SK-N-SH (cell line): ENCODE measurements at regions not wholly inside any gene's neighbourhood (a gene's known extent, or its start where the extent isn't known, plus 50 kb on each side); places are given as distances from the start of the nearest gene placed in this dataset.

Experiments
- CTCF ChIA-PET: fragments of 300-600, 350-600 bp; formaldehyde crosslinking; extraction: SDS; loops from one replicate; lab custom pipeline; 2021; lab: Yijun Ruan, JAX
- POLR2A ChIA-PET: fragments of 350-600 bp; sonication (Branson Sonifier 250); formaldehyde crosslinking; extraction: SDS; loops from one replicate; lab custom pipeline; 2020; ENCODE audit warnings: antibody characterized with exemption, inconsistent platforms; lab: Yijun Ruan, JAX
- DNase-seq: peaks from one replicate; pipeline ENCODE4 v3.0.0; 2012
- H2AFZ ChIP-seq: fragments of 200-600 bp; sonication (generic); 2 replicates; pipeline ENCODE4 v1.8.1; 2016; ENCODE audit warnings: antibody characterized with exemption, mild to moderate bottlenecking, low read depth
- H3F3A ChIP-seq: fragments of 200-600 bp; sonication (generic); replicated peaks from 2 replicates; pipeline ENCODE3; 2016; ENCODE audit warnings: antibody characterized with exemption, mild to moderate bottlenecking; ENCODE audit not compliant: insufficient read depth
- H3K27ac ChIP-seq, 2 experiments: fragments of 200-500 bp in 1 of 2; fragments of 200-600 bp in 1 of 2; sonication (Bioruptor generic) in 1 of 2; sonication (generic), shearing (Covaris generic) in 1 of 2; 2 replicates each; pipeline versions ENCODE4 v1.5.1 to v1.6.1; 2014 to 2016; ENCODE audit warnings: low read depth in 2 of 2, inconsistent platforms in 1 of 2, low read length in 1 of 2, mild to moderate bottlenecking in 1 of 2, mixed read lengths in 1 of 2
- H3K27me3 ChIP-seq: fragments of 200-600 bp; sonication (generic), shearing (Covaris generic); 2 replicates; pipeline ENCODE4 v1.6.1; 2016; ENCODE audit warnings: mixed run types; ENCODE audit not compliant: insufficient read depth
- H3K36me3 ChIP-seq, 2 experiments: fragments of 200-500 bp in 1 of 2; fragments of 200-600 bp in 1 of 2; sonication (Bioruptor generic) in 1 of 2; sonication (generic) in 1 of 2; replicated peaks in 1 of 2; 2 replicates each; pipeline versions ENCODE3 to v1.5.1; 2014 to 2016; ENCODE audit warnings: low read length in 1 of 2, mild to moderate bottlenecking in 1 of 2; ENCODE audit not compliant: insufficient read depth in 2 of 2, control insufficient read depth in 1 of 2
- H3K4me1 ChIP-seq, 2 experiments: fragments of 200-500 bp in 1 of 2; fragments of 200-600 bp in 1 of 2; sonication (Bioruptor generic) in 1 of 2; sonication (generic), shearing (Covaris generic) in 1 of 2; 2 replicates each; pipeline versions ENCODE4 v1.5.1 to v1.6.1; 2014 to 2016; ENCODE audit warnings: low read depth in 1 of 2, low read length in 1 of 2, mixed run types in 1 of 2; ENCODE audit not compliant: insufficient read depth in 2 of 2, control insufficient read depth in 1 of 2
- H3K4me2 ChIP-seq: fragments of 200-600 bp; sonication (generic), shearing (Covaris generic); 2 replicates; pipeline ENCODE4 v1.6.1; 2017; ENCODE audit warnings: mixed run types
- H3K4me3 ChIP-seq, 2 experiments: fragments of 200-500 bp in 1 of 2; fragments of 200-600 bp in 1 of 2; sonication (Bioruptor generic) in 1 of 2; sonication (generic), shearing (Covaris generic) in 1 of 2; 2 replicates each; pipeline versions ENCODE4 v1.5.1 to v1.8.1; 2014 to 2016; ENCODE audit warnings: low read depth in 2 of 2, inconsistent platforms in 1 of 2, low read length in 1 of 2, mild to moderate bottlenecking in 1 of 2, mixed read lengths in 1 of 2, moderate library complexity in 1 of 2
- H3K79me2 ChIP-seq: fragments of 200-600 bp; sonication (generic); 2 replicates; pipeline ENCODE4 v1.8.1; 2017; ENCODE audit warnings: mild to moderate bottlenecking; ENCODE audit not compliant: insufficient read depth
- H3K9ac ChIP-seq: fragments of 200-600 bp; sonication (generic); 2 replicates; pipeline ENCODE4 v1.6.1; 2017; ENCODE audit warnings: mixed run types
- H3K9me2 ChIP-seq: fragments of 200-600 bp; sonication (generic); 2 replicates; pipeline ENCODE4 v1.6.1; 2017; ENCODE audit warnings: mixed run types
- H3K9me3 ChIP-seq: fragments of 200-600 bp; sonication (generic); 2 replicates; pipeline ENCODE4 v1.6.1; 2017; ENCODE audit warnings: mixed run types, mild to moderate bottlenecking, moderate library complexity
- H4K20me1 ChIP-seq: fragments of 200-600 bp; sonication (generic); 2 replicates; pipeline ENCODE4 v1.6.1; 2017; ENCODE audit warnings: mild to moderate bottlenecking, mixed run types; ENCODE audit not compliant: insufficient read depth
- FOSL2 ChIP-seq: IDR thresholded peaks from 2 replicates; pipeline ENCODE4 v1.4.0; 2012; ENCODE audit warnings: low read depth, mild to moderate bottlenecking, moderate library complexity, borderline replicate concordance
- GABPA ChIP-seq: IDR thresholded peaks from 2 replicates; pipeline ENCODE4 v1.4.0; 2012; ENCODE audit warnings: low read depth, mild to moderate bottlenecking
- MXI1 ChIP-seq: IDR thresholded peaks from 2 replicates; pipeline ENCODE4 v1.6.1; 2012; ENCODE audit warnings: mild to moderate bottlenecking, low read depth, low read length, improper control_type of control experiment
- NRF1 ChIP-seq: IDR thresholded peaks from 2 replicates; pipeline ENCODE4 v1.6.1; 2012; ENCODE audit warnings: low read depth, mild to moderate bottlenecking, low read length
- POLR2AphosphoS5 ChIP-seq: IDR thresholded peaks from 2 replicates; pipeline ENCODE4 v1.6.1; 2012; ENCODE audit warnings: low read depth, low read length
- WGBS: methylation state at CpG from one replicate; pipeline ENCODE4 v1.1.6; 2017; ENCODE audit warnings: low lambda C conversion rate; 5-methylcytosine and 5-hydroxymethylcytosine counted together
- TF ChIP-seq, protein P1 (sequence below): IDR thresholded peaks from 2 replicates; pipeline ENCODE4 v1.4.0; 2012; ENCODE audit warnings: low read depth
- TF ChIP-seq, protein P2 (sequence below): IDR thresholded peaks from 2 replicates; pipeline ENCODE4 v1.6.1; 2012; ENCODE audit warnings: mild to moderate bottlenecking, low read depth, low read length, moderate library complexity
- TF ChIP-seq, protein P3 (sequence below): IDR thresholded peaks from 2 replicates; pipeline ENCODE4 v1.4.0; 2012; ENCODE audit warnings: low read depth, borderline replicate concordance

DNA sequence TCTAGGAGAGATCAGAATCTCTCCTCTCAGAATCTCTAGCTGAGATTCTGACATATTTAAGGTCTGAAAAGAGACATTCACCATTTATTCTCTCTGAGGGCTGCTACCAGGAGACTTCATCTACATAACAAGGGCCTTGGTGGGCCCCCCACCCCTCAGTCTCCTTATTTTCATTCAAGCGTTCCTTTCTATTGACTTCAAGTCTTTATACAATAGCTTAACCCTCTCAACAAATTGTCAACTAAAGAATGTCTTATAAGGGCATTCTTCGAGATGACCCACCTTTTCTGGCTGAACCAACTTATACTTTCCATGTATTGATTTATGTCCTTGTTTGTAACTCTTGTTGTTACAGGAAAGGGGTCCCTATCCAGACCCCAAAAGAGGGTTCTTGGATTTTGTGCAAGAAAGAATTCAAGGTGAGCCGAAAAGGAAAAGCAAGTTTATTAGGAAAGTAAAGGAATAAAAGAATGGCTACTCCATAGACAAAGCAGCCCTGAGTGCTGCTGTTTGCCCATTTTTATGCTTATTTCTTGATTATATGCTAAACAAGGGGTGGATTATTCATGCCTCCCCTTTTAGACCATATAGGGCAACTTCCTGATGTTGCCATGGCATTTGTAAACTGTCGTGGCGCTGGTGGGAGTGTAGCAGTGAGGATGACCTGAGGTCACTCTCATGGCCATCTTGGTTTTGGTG lies 209.5 kb upstream of the ALCAM start:
- Histone ChIP-seq H3K4me3 (no peak overlapping the region), H2AFZ (no peak overlapping the region), H3K4me1 (no peaks in the 10 kb centered on the region), H3K9me3 (no peaks in the 10 kb centered on the region), H3K9ac (no peak overlapping the region), H3K27me3 (no peaks in the 10 kb centered on the region), H3K79me2 (no peaks in the 10 kb centered on the region), H3K36me3 (no peaks in the 10 kb centered on the region), H3K27ac (no peak overlapping the region), H3F3A (no peaks in the 10 kb centered on the region), H3K4me2 (no peak overlapping the region), H4K20me1 (no peaks in the 10 kb centered on the region), H3K9me2 (no peaks in the 10 kb centered on the region)
- no peak for DNase-seq
- ChIA-PET CTCF (no interaction called here), POLR2A (no interaction called here)
- WGBS: 83% methylated on average over 5 of the region's 5 CpGs
- TF ChIP-seq, protein P1, sequence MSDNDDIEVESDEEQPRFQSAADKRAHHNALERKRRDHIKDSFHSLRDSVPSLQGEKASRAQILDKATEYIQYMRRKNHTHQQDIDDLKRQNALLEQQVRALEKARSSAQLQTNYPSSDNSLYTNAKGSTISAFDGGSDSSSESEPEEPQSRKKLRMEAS: no peak
- TF ChIP-seq GABPA: no peak
- TF ChIP-seq NRF1: no peak
- TF ChIP-seq, protein P2, sequence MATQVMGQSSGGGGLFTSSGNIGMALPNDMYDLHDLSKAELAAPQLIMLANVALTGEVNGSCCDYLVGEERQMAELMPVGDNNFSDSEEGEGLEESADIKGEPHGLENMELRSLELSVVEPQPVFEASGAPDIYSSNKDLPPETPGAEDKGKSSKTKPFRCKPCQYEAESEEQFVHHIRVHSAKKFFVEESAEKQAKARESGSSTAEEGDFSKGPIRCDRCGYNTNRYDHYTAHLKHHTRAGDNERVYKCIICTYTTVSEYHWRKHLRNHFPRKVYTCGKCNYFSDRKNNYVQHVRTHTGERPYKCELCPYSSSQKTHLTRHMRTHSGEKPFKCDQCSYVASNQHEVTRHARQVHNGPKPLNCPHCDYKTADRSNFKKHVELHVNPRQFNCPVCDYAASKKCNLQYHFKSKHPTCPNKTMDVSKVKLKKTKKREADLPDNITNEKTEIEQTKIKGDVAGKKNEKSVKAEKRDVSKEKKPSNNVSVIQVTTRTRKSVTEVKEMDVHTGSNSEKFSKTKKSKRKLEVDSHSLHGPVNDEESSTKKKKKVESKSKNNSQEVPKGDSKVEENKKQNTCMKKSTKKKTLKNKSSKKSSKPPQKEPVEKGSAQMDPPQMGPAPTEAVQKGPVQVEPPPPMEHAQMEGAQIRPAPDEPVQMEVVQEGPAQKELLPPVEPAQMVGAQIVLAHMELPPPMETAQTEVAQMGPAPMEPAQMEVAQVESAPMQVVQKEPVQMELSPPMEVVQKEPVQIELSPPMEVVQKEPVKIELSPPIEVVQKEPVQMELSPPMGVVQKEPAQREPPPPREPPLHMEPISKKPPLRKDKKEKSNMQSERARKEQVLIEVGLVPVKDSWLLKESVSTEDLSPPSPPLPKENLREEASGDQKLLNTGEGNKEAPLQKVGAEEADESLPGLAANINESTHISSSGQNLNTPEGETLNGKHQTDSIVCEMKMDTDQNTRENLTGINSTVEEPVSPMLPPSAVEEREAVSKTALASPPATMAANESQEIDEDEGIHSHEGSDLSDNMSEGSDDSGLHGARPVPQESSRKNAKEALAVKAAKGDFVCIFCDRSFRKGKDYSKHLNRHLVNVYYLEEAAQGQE: no peak
- TF ChIP-seq MXI1: no peak
- TF ChIP-seq, protein P3, sequence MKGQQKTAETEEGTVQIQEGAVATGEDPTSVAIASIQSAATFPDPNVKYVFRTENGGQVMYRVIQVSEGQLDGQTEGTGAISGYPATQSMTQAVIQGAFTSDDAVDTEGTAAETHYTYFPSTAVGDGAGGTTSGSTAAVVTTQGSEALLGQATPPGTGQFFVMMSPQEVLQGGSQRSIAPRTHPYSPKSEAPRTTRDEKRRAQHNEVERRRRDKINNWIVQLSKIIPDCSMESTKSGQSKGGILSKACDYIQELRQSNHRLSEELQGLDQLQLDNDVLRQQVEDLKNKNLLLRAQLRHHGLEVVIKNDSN: no peak
- no peak for TF ChIP-seq FOSL2

DNA sequence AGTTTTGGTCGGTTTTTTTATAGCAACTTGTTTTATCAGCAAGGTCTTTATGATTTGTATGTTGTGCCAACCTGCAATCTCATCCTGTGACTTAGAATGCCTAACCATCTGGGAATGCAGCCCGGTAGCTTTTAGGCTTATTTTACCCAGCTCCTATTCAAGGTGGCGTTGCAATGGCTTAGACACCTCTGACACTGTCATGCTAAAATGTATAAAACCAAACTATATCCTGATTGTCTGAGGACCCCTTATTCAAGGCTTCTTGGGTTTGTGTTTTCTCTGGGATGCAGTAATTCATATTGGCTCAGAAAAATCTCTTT lies 209.0 kb upstream of the ALCAM start:
- Histone ChIP-seq H3K9me3 (no peaks in the 10 kb centered on the region), H3K36me3 (no peaks in the 10 kb centered on the region), H2AFZ (no peak overlapping the region), H3K79me2 (no peaks in the 10 kb centered on the region), H3K4me1 (no peaks in the 10 kb centered on the region), H3F3A (no peaks in the 10 kb centered on the region), H3K27me3 (no peaks in the 10 kb centered on the region), H4K20me1 (no peaks in the 10 kb centered on the region), H3K4me2 (no peak overlapping the region), H3K9me2 (no peaks in the 10 kb centered on the region), H3K9ac (no peak overlapping the region), H3K4me3 (no peak overlapping the region), H3K27ac (no peak overlapping the region)
- DNase-seq: no peak
- WGBS: 82% methylated on average over 3 of the region's 3 CpGs
- POLR2A ChIA-PET: no interaction called here
- no peak for TF ChIP-seq POLR2AphosphoS5
- CTCF ChIA-PET: no interaction called here
